ENCODE measurements at regions not wholly inside any gene's neighbourhood (a gene's known extent, or its start where the extent isn't known, plus 50 kb on each side); places are given as distances from the start of the nearest gene placed in this dataset.

DNA sequence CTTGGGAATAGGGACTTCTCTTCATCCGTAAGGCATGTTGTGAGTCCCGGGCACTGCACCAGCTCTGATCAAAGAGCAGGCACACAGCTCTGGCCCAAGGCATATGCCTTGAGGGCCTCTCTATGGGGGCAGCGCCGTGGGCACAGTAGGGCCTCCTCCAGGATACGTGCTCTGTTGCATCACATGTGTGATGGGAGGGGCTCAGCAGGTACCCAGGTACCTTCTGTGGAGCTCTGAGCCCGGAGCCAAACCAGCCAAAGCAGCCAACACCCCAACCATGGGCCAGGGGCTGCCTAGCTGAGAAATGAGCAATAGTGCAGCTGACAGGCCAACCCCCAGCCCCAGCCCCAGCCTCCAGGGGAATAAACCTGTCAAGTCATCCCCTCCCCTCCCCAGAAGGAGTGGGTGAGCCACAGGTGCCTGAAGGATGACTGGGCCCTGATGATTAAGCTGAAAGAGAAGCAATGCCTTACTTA is 79.7 kb upstream of the SHISAL1 start:
- WGBS (ENCODE audit: missing lambda C conversion rate) = 20% methylated on average over 2 of the region's 6 CpGs
- CTCF ChIA-PET = interaction anchor here (1.2 kb wide), 1 partner anchor 17 kb away, joined by 3 read pairs; no protein-coding TSS in a partner anchor

DNA sequence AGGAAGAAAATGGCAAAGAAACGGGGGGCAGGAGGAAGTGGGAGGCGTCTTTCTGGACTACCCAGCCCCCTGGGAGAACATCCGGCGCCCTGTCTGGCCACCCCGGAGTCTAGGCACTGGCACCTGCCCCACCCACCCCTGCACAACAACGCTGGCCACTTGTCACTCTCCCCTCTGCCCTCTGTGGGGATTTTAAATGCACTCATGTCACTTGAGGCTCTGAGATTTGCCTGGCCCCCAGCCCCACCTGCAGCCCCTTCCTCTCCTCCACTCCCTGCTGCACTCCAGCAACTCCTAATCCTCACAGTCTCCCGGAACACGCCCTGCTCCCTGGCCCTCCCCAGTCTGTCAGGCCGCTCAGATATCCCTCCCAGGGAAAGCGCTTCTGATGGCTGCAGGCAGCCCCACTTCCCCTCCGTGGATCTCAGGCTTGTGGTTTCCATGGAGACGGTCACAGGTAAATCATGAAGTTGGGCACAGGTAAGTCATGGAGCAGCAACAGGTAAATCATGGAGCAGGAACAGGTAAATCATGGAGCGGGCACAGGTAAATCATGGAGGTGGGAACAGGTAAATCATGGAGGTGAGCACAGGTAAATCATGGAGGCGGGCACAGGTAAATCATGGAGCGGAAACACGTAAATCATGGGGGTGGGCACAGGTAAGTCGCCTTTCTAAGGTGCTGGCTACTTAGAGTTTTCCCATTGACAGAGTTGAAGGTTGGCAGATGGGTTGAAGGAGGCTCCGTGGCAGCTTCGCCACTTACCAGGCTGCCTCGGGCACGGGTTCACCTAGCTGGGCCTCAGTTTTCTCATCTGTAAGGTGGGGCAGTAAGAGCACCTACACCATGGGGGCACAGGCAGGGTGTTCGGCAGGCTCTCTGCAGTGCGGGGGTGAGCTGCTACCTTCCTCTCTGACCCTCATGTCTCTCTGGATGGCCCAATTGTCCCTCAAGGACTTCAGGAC is 79.0 kb upstream of the SHISAL1 start:
- no peak for ATAC-seq
- no peak for DNase-seq (ENCODE audit: low read depth in 1 of 2, low spot score in 1 of 2)
- no peak for TF ChIP-seq ZNF302 (CRISPR knock-in tag; IDR thresholded peaks at IDR 0.05)
- TF ChIP-seq POLR2A (IDR thresholded peaks at IDR 0.05; ENCODE audit: low read length) = no peak
- no peak for TF ChIP-seq SREBF2 (IDR thresholded peaks at IDR 0.05)
- no peak for TF ChIP-seq FOSB (CRISPR knock-in tag; IDR thresholded peaks at IDR 0.05)
- TF ChIP-seq RFX5 (IDR thresholded peaks at IDR 0.05) = no peak
- TF ChIP-seq MAZ (IDR thresholded peaks at IDR 0.05; ENCODE audit: borderline replicate concordance, low read depth, low read length) = no peak
- TF ChIP-seq, protein P1, sequence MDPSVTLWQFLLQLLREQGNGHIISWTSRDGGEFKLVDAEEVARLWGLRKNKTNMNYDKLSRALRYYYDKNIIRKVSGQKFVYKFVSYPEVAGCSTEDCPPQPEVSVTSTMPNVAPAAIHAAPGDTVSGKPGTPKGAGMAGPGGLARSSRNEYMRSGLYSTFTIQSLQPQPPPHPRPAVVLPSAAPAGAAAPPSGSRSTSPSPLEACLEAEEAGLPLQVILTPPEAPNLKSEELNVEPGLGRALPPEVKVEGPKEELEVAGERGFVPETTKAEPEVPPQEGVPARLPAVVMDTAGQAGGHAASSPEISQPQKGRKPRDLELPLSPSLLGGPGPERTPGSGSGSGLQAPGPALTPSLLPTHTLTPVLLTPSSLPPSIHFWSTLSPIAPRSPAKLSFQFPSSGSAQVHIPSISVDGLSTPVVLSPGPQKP (IDR thresholded peaks at IDR 0.05; ENCODE audit: low read depth, low read length) = no peak
- TF ChIP-seq CHD2 (IDR thresholded peaks at IDR 0.05; ENCODE audit: low read length, partially characterized antibody) = no peak
- no peak for TF ChIP-seq PHF8 (IDR thresholded peaks at IDR 0.05; ENCODE audit: borderline replicate concordance, low read depth)
- no peak for TF ChIP-seq BCL3 (IDR thresholded peaks at IDR 0.05)
- TF ChIP-seq HOXB13 (CRISPR knock-in tag; IDR thresholded peaks at IDR 0.05; ENCODE audit: low read depth) = no peak
- POLR2A ChIA-PET = interaction anchor here (1.0 kb wide), 1 partner anchor 31 kb away, joined by 3 read pairs; no protein-coding TSS in a partner anchor
- H3K9me3 ChIP-seq = no peaks in the 10 kb centered on the region
- H3K4me2 ChIP-seq = no peak overlapping the region
- no peak for FAIRE-seq
- no peak overlapping the region for H3K4me3 ChIP-seq
- peak overlapping the region in 1 of 2 experiments; percentile 62; a peak in 2 of 6 replicates for H3K27ac ChIP-seq
- H3K4me1 ChIP-seq = peaks cover 10% of the 10 kb centered on the region; the same call in 1 of the 3 replicates
- 74% methylated on average over 23 of the region's 23 CpGs for WGBS (ENCODE audit: missing lambda C conversion rate)
- CTCF ChIA-PET = interaction anchor here (1.0 to 1.2 kb wide), 2 partner anchors 12 to 17 kb away, joined by 3 read pairs; no protein-coding TSS in a partner anchor

More for the DNA sequence above, 79.7 kb upstream of the SHISAL1 start:
- peaks cover 10% of the 10 kb centered on the region; the same call in 1 of the 3 replicates for H3K4me1 ChIP-seq
- no peak for DNase-seq (ENCODE audit: low read depth in 1 of 2, low spot score in 1 of 2)
- FAIRE-seq = no peak
- TF ChIP-seq NFE2L2 (conservative IDR thresholded peaks at IDR 0.05; ENCODE audit: low read length) (no peak), POLR2A (IDR thresholded peaks at IDR 0.05; ENCODE audit: low read length) (no peak), BCL3 (IDR thresholded peaks at IDR 0.05) (no peak), ESRRA (IDR thresholded peaks at IDR 0.05; ENCODE audit: borderline replicate concordance, low read length) (no peak), FOXS1 (CRISPR knock-in tag; IDR thresholded peaks at IDR 0.05) (no peak), CHD4 (IDR thresholded peaks at IDR 0.05; ENCODE audit: borderline replicate concordance) (no peak), MAX (IDR thresholded peaks at IDR 0.05) (no peak), JUNB (IDR thresholded peaks at IDR 0.05) (no peak), TP53 (CRISPR knock-in tag; IDR thresholded peaks at IDR 0.05) (no peak)
- TF ChIP-seq, protein P2, sequence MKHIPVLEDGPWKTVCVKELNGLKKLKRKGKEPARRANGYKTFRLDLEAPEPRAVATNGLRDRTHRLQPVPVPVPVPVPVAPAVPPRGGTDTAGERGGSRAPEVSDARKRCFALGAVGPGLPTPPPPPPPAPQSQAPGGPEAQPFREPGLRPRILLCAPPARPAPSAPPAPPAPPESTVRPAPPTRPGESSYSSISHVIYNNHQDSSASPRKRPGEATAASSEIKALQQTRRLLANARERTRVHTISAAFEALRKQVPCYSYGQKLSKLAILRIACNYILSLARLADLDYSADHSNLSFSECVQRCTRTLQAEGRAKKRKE (CRISPR knock-in tag; IDR thresholded peaks at IDR 0.05; ENCODE audit: low read depth) = no peak
- TF ChIP-seq, protein P3, sequence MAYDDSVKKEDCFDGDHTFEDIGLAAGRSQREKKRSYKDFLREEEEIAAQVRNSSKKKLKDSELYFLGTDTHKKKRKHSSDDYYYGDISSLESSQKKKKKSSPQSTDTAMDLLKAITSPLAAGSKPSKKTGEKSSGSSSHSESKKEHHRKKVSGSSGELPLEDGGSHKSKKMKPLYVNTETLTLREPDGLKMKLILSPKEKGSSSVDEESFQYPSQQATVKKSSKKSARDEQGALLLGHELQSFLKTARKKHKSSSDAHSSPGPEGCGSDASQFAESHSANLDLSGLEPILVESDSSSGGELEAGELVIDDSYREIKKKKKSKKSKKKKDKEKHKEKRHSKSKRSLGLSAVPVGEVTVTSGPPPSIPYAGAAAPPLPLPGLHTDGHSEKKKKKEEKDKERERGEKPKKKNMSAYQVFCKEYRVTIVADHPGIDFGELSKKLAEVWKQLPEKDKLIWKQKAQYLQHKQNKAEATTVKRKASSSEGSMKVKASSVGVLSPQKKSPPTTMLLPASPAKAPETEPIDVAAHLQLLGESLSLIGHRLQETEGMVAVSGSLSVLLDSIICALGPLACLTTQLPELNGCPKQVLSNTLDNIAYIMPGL (CRISPR knock-in tag; IDR thresholded peaks at IDR 0.05; ENCODE audit: borderline replicate concordance) = no peak
- H3K9me3 ChIP-seq = no peaks in the 10 kb centered on the region
- peak overlapping the region; percentile 19; the same call in 1 of the 3 replicates for H3K4me2 ChIP-seq
- H3K4me3 ChIP-seq = no peak overlapping the region
- no peak for ATAC-seq
- POLR2A ChIA-PET = interaction anchor here (1.0 kb wide), 1 partner anchor 32 kb away, joined by 3 read pairs; no protein-coding TSS in a partner anchor
- H3K27ac ChIP-seq = peak overlapping the region in 1 of 2 experiments; percentile 62; a peak in 2 of 6 replicates
